SK-N-SH (cell line): ENCODE measurements at regions not wholly inside any gene's neighbourhood (a gene's known extent, or its start where the extent isn't known, plus 50 kb on each side); places are given as distances from the start of the nearest gene placed in this dataset.

ENCODE experiments used
- JUND ChIP-seq: IDR thresholded peaks from 2 replicates; pipeline ENCODE4 v1.4.0; 2012
- MEF2A ChIP-seq: IDR thresholded peaks from 2 replicates; pipeline ENCODE4 v1.4.0; 2012; ENCODE audit warnings: low read depth, borderline replicate concordance
- TF ChIP-seq, protein P1 (sequence below): fragments of 200-600 bp; sonication (generic); IDR thresholded peaks from 2 replicates; pipeline ENCODE4 v1.6.1; 2017; ENCODE audit warnings: antibody characterized with exemption, mild to moderate bottlenecking, moderate library complexity
- TF ChIP-seq, protein P2 (sequence below): IDR thresholded peaks from 2 replicates; pipeline ENCODE4; 2012

DNA sequence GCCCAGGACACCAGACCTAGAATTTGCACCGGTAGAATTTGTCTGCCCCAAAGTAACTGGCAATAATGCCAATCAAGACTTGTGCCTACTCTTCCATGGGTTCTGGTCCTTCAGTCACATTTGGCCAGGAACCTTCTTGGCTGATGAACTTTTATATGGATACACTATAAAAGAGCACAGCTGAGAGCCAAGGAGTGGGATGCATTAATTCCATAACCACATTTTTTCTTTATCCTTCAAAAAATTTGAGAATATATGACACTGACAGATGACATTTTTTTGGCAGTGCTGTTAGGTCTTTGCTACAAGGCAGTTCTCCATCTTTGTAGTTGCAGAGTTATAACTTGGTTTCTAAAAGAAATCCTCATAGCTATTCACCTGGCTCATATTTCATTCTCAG is 129.2 kb upstream of the HDAC9 start:
- TF ChIP-seq, protein P1, sequence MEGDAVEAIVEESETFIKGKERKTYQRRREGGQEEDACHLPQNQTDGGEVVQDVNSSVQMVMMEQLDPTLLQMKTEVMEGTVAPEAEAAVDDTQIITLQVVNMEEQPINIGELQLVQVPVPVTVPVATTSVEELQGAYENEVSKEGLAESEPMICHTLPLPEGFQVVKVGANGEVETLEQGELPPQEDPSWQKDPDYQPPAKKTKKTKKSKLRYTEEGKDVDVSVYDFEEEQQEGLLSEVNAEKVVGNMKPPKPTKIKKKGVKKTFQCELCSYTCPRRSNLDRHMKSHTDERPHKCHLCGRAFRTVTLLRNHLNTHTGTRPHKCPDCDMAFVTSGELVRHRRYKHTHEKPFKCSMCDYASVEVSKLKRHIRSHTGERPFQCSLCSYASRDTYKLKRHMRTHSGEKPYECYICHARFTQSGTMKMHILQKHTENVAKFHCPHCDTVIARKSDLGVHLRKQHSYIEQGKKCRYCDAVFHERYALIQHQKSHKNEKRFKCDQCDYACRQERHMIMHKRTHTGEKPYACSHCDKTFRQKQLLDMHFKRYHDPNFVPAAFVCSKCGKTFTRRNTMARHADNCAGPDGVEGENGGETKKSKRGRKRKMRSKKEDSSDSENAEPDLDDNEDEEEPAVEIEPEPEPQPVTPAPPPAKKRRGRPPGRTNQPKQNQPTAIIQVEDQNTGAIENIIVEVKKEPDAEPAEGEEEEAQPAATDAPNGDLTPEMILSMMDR, result no peak
- TF ChIP-seq JUND (no peak), MEF2A (no peak)
- TF ChIP-seq, protein P2, sequence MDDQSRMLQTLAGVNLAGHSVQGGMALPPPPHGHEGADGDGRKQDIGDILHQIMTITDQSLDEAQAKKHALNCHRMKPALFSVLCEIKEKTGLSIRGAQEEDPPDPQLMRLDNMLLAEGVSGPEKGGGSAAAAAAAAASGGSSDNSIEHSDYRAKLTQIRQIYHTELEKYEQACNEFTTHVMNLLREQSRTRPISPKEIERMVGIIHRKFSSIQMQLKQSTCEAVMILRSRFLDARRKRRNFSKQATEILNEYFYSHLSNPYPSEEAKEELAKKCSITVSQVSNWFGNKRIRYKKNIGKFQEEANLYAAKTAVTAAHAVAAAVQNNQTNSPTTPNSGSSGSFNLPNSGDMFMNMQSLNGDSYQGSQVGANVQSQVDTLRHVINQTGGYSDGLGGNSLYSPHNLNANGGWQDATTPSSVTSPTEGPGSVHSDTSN, result no peak
